ENCODE measurements at regions not wholly inside any gene's neighbourhood (a gene's known extent, or its start where the extent isn't known, plus 50 kb on each side); places are given as distances from the start of the nearest gene placed in this dataset.

GRCh38 chr6:155614606-155615005 lies 159.0 kb upstream of the NOX3 start:
- WGBS, 2 experiments (ENCODE audit: extremely low coverage in 2 of 2, insufficient read length in 1 of 2) = 100% methylated on average over 1 of the region's 4 CpGs; no CpG with 5 or more reads in 1 of the 2 experiments
- dilution Hi-C loops (cut with HindIII; ENCODE audit: low sequenced_read_pairs, unreplicated experiment) = no loop called here
- H3K27me3 ChIP-seq (ENCODE audit: control insufficient read depth, insufficient read depth, low read length) = no peaks in the 10 kb centered on the region
- H4K5ac ChIP-seq (ENCODE audit: low read depth, low read length) = no peak overlapping the region
- H3K4me3 ChIP-seq (ENCODE audit: insufficient read depth, low read depth, low read length) = no peak overlapping the region
- no peak overlapping the region for H3K27ac ChIP-seq (ENCODE audit: insufficient read depth, low read length)
- in situ Hi-C loops (cut with MboI; ENCODE audit: low sequenced_read_pairs) = no loop called here
- no peak overlapping the region for H2BK120ac ChIP-seq (ENCODE audit: low read depth, low read length)
- H3K4me2 ChIP-seq (ENCODE audit: low read depth, low read length) = no peak overlapping the region
- H4K8ac ChIP-seq (ENCODE audit: low read depth in 2 of 2, low read length in 2 of 2) = no peak overlapping the region
- H2BK15ac ChIP-seq (ENCODE audit: low read depth, low read length) = no peak overlapping the region
- H2BK20ac ChIP-seq (ENCODE audit: low read depth, low read length) = no peak overlapping the region
- ATAC-seq (ENCODE audit: low read depth) = no peak
- no peak overlapping the region for H3K56ac ChIP-seq (ENCODE audit: extremely low read depth, insufficient read depth, low read length)
- H4K91ac ChIP-seq (ENCODE audit: insufficient read depth, low read depth, low read length) = no peak overlapping the region
- no peak overlapping the region for H2AFZ ChIP-seq (replicated peaks; ENCODE audit: low read length, poor library complexity)
- H3K23ac ChIP-seq (ENCODE audit: low read depth, low read length) = no peak overlapping the region
- H3K4me1 ChIP-seq (ENCODE audit: control insufficient read depth, insufficient read depth, low read length) = no peaks in the 10 kb centered on the region
- CTCF ChIA-PET = no interaction called here
- no peak overlapping the region for H3K9ac ChIP-seq (ENCODE audit: low read depth, low read length)
- H3K36me3 ChIP-seq (ENCODE audit: control insufficient read depth, insufficient read depth, low read length) = no peaks in the 10 kb centered on the region
- no peaks in the 10 kb centered on the region for H3K79me1 ChIP-seq (ENCODE audit: low read depth in 1 of 2, low read length in 2 of 2)
- BruUV-seq (replicated peaks) = no TSS peak
- H2AK5ac ChIP-seq (ENCODE audit: low read depth, low read length) = no peak overlapping the region
- TF ChIP-seq NFE2L2 (IDR thresholded peaks at IDR 0.05; ENCODE audit: low read depth, low read length) = no peak
- TF ChIP-seq SMC3 (IDR thresholded peaks at IDR 0.05; ENCODE audit: low read depth, low read length) = no peak
- TF ChIP-seq USF2 (IDR thresholded peaks at IDR 0.05; ENCODE audit: low read depth, low read length) = no peak
- TF ChIP-seq RAD21 (IDR thresholded peaks at IDR 0.05; ENCODE audit: low read length) = no peak
- no peaks in the 10 kb centered on the region for H4K20me1 ChIP-seq (ENCODE audit: insufficient read depth, low read length)
- POLR2A ChIA-PET (ENCODE audit: unreplicated experiment) = no interaction called here
- no peak for DNase-seq
- H2BK5ac ChIP-seq (ENCODE audit: low read depth, low read length, poor library complexity, severe bottlenecking) = no peak overlapping the region
- H2AK9ac ChIP-seq (replicated peaks; ENCODE audit: low read depth, low read length, poor library complexity) = no peak overlapping the region
- H3K4ac ChIP-seq (ENCODE audit: low read depth, low read length) = no peak overlapping the region
- H3K9me1 ChIP-seq (ENCODE audit: insufficient read depth, low read length) = no peaks in the 10 kb centered on the region
- no peak overlapping the region for H3K14ac ChIP-seq (replicated peaks; ENCODE audit: low read depth, low read length)
- H3K9me3 ChIP-seq (ENCODE audit: control insufficient read depth, insufficient read depth, low read length) = peaks cover 12% of the 10 kb centered on the region; the same call in 1 of the 2 replicates
- intact Hi-C loops (cut with micrococcal nuclease) = no loop called here
- H3K18ac ChIP-seq (ENCODE audit: low read depth, low read length) = no peak overlapping the region
